B cell (primary cell): ENCODE measurements at regions not wholly inside any gene's neighbourhood (a gene's known extent, or its start where the extent isn't known, plus 50 kb on each side); places are given as distances from the start of the nearest gene placed in this dataset.

Source experiments
- ATAC-seq: fragments of 200-7000 bp; cut with Tn5 transposase; one replicate; pipeline ENCODE4 v1.10.0; 2021; ENCODE audit warnings: low read depth, mild to moderate bottlenecking, moderate number of reproducible peaks, moderate library complexity
- CTCF ChIA-PET: fragments of 350-600 bp; sonication (Branson Sonifier 250); formaldehyde crosslinking; loops from one replicate; lab custom pipeline; 2021; ENCODE audit warnings: antibody characterized with exemption, inconsistent platforms; lab: Charles Lee
- POLR2A ChIA-PET: fragments of 350-600 bp; sonication (Branson Sonifier 250); formaldehyde crosslinking; loops from one replicate; lab custom pipeline; 2021; ENCODE audit warnings: antibody characterized with exemption; lab: Charles Lee
- DNase-seq: peaks from one replicate; pipeline ENCODE4 v3.0.0; 2013
- H2AFZ ChIP-seq: 2 replicates; pipeline ENCODE4 v1.6.1; 2012; ENCODE audit warnings: mild to moderate bottlenecking, low read depth, low read length; ENCODE audit not compliant: insufficient read depth, poor library complexity, severe bottlenecking
- H3K27ac ChIP-seq, 2 donors: 1 replicate in 1 of 2; 2 replicates in 1 of 2; pipeline ENCODE4 v1.5.1; 2012 to 2013; ENCODE audit warnings: low read length in 2 of 2, mild to moderate bottlenecking in 2 of 2, moderate library complexity in 1 of 2
- H3K27me3 ChIP-seq, 4 experiments: fragments of 200-600 bp in 1 of 4; sonication (generic) in 1 of 4; replicated peaks in 1 of 4; 1 replicate in 2 of 4; 2 replicates in 2 of 4; pipeline versions ENCODE4 v1.6.1 to v1.7.0; 2013 to 2016; ENCODE audit warnings: low read length in 3 of 4, mild to moderate bottlenecking in 2 of 4, mixed read lengths in 1 of 4, moderate library complexity in 1 of 4; ENCODE audit not compliant: insufficient read depth in 4 of 4, control insufficient read depth in 3 of 4; ENCODE audit errors: control extremely low read depth in 1 of 4
- H3K36me3 ChIP-seq, 2 experiments: replicated peaks in 1 of 2; 1 replicate in 1 of 2; 2 replicates in 1 of 2; pipeline versions ENCODE4 v1.6.1 to v1.7.1; 2013; ENCODE audit warnings: low read length in 1 of 2; ENCODE audit not compliant: insufficient read depth in 2 of 2, control insufficient read depth in 1 of 2; ENCODE audit errors: control extremely low read depth in 1 of 2, extremely low read depth in 1 of 2
- H3K4me1 ChIP-seq, 2 donors: fragments of 200-600 bp in 1 of 2; sonication (generic) in 1 of 2; 1 replicate in 1 of 2; 2 replicates in 1 of 2; pipeline versions ENCODE4 v1.5.1 to v1.6.1; 2013 to 2017; ENCODE audit warnings: low read length in 2 of 2; ENCODE audit not compliant: control insufficient read depth in 2 of 2, insufficient read depth in 2 of 2
- H3K4me2 ChIP-seq: replicated peaks from 2 replicates; pipeline ENCODE3; 2012; ENCODE audit warnings: mild to moderate bottlenecking, low read depth, low read length; ENCODE audit not compliant: poor library complexity, severe bottlenecking
- H3K4me3 ChIP-seq, 5 experiments: fragments of 200-600 bp in 1 of 5; sonication (generic) in 1 of 5; 1 replicate in 3 of 5; 2 replicates in 2 of 5; pipeline versions ENCODE4 v1.5.1 to v1.7.0; 2011 to 2016; ENCODE audit warnings: low read length in 4 of 5, mild to moderate bottlenecking in 4 of 5, low read depth in 2 of 5, control low read depth in 1 of 5, moderate library complexity in 1 of 5; ENCODE audit not compliant: insufficient read depth in 1 of 5; ENCODE audit errors: control extremely low read depth in 1 of 5, extremely low read depth in 1 of 5
- H3K79me2 ChIP-seq: fragments of 200-600 bp; sonication (generic); one replicate; pipeline ENCODE4 v1.6.0; 2016; ENCODE audit warnings: low read length; ENCODE audit not compliant: control insufficient read depth, insufficient read depth
- H3K9ac ChIP-seq: fragments of 200-600 bp; sonication (generic); 2 replicates; pipeline ENCODE4 v1.6.1; 2017; ENCODE audit warnings: mild to moderate bottlenecking, low read length, moderate library complexity
- H3K9me3 ChIP-seq, 3 donors: one replicate each; pipeline versions ENCODE4 v1.6.1 to v1.7.1; 2013; ENCODE audit warnings: low read length in 2 of 3; ENCODE audit not compliant: control insufficient read depth in 2 of 3, insufficient read depth in 1 of 3; ENCODE audit errors: control extremely low read depth in 1 of 3
- H4K20me1 ChIP-seq: 2 replicates; pipeline ENCODE4 v1.6.0; 2012; ENCODE audit warnings: mild to moderate bottlenecking, low read length; ENCODE audit not compliant: insufficient read depth, control insufficient read depth, poor library complexity, severe bottlenecking
- H3K27ac Mint-ChIP-seq: one replicate; pipeline ENCODE4 v1.8.0; 2021; ENCODE audit warnings: mixed read lengths
- H3K27me3 Mint-ChIP-seq: one replicate; pipeline ENCODE4 v1.8.0; 2021; ENCODE audit warnings: mixed read lengths
- H3K4me1 Mint-ChIP-seq: one replicate; pipeline ENCODE4 v1.8.0; 2021; ENCODE audit warnings: mixed read lengths
- H3K4me3 Mint-ChIP-seq: one replicate; pipeline ENCODE4 v1.8.0; 2021; ENCODE audit warnings: mixed read lengths
- H3K9me3 Mint-ChIP-seq: one replicate; pipeline ENCODE4 v1.8.0; 2022; ENCODE audit warnings: mixed read lengths; ENCODE audit not compliant: insufficient read depth
- EZH2 ChIP-seq: IDR thresholded peaks from 2 replicates; pipeline ENCODE4 v1.6.1; 2012; ENCODE audit warnings: borderline replicate concordance, low read depth, mild to moderate bottlenecking, moderate library complexity, low read length; ENCODE audit not compliant: insufficient read depth, poor library complexity, severe bottlenecking
- WGBS: methylation state at CpG from one replicate; pipeline ENCODE4 v1.1.5; 2013; ENCODE audit warnings: missing lambda C conversion rate; ENCODE audit not compliant: insufficient coverage; 5-methylcytosine and 5-hydroxymethylcytosine counted together
- intact Hi-C: fragments of 100-400 bp; cut with micrococcal nuclease; formaldehyde crosslinking; loops from one replicate; pipeline ENCODE4 v1.10.0; 2022
- TF ChIP-seq, protein P1 (sequence below): fragments of 200-600 bp; IDR thresholded peaks from one replicate; pipeline ENCODE4 v1.8.0; 2022; ENCODE audit warnings: antibody characterized with exemption, mild to moderate bottlenecking

GRCh38 chr16:77541165-77541564 is 106.3 kb upstream of the ADAMTS18 start:
- CTCF ChIA-PET = no interaction called here
- Histone ChIP-seq H3K27me3 (peaks cover 0 to 3% (median 1%) of the 10 kb centered on the region in 4 experiments), H3K79me2 (no peaks in the 10 kb centered on the region), H3K27ac (no peak overlapping the region), H3K9ac (no peak overlapping the region), H3K4me1 (no peaks in the 10 kb centered on the region), H3K4me3 (no peak overlapping the region), H2AFZ (no peak overlapping the region), H3K4me2 (no peak overlapping the region), H3K36me3 (no peaks in the 10 kb centered on the region), H4K20me1 (no peaks in the 10 kb centered on the region), H3K9me3 (no peaks in the 10 kb centered on the region)
- intact Hi-C loops = no loop called here
- whole genome bisulfite sequencing = 56% methylated on average over 1 of the region's 3 CpGs
- no peak overlapping the region for H3K27ac Mint-ChIP-seq
- H3K4me3 Mint-ChIP-seq = no peak overlapping the region
- POLR2A ChIA-PET = no interaction called here
- DNase-seq = no peak
- peaks cover 3% of the 10 kb centered on the region for H3K27me3 Mint-ChIP-seq
- ATAC-seq = no peak
- TF ChIP-seq, protein P1, sequence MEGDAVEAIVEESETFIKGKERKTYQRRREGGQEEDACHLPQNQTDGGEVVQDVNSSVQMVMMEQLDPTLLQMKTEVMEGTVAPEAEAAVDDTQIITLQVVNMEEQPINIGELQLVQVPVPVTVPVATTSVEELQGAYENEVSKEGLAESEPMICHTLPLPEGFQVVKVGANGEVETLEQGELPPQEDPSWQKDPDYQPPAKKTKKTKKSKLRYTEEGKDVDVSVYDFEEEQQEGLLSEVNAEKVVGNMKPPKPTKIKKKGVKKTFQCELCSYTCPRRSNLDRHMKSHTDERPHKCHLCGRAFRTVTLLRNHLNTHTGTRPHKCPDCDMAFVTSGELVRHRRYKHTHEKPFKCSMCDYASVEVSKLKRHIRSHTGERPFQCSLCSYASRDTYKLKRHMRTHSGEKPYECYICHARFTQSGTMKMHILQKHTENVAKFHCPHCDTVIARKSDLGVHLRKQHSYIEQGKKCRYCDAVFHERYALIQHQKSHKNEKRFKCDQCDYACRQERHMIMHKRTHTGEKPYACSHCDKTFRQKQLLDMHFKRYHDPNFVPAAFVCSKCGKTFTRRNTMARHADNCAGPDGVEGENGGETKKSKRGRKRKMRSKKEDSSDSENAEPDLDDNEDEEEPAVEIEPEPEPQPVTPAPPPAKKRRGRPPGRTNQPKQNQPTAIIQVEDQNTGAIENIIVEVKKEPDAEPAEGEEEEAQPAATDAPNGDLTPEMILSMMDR = no peak
- TF ChIP-seq EZH2 = no peak
- no peaks in the 10 kb centered on the region for H3K4me1 Mint-ChIP-seq
- no peaks in the 10 kb centered on the region for H3K9me3 Mint-ChIP-seq

GRCh38 chr16:77548151-77548550 is 113.3 kb upstream of the ADAMTS18 start:
- Mint-ChIP-seq H3K27me3 (peaks cover 23% of the 10 kb centered on the region), H3K27ac (no peak overlapping the region), H3K4me3 (no peak overlapping the region), H3K4me1 (no peaks in the 10 kb centered on the region), H3K9me3 (no peaks in the 10 kb centered on the region)
- DNase-seq = no peak
- intact Hi-C loops = no loop called here
- Histone ChIP-seq H3K4me3 (no peak overlapping the region), H3K9ac (no peak overlapping the region), H3K27me3 (peaks cover 0 to 2% (median 0%) of the 10 kb centered on the region in 4 experiments), H3K4me2 (no peak overlapping the region), H3K4me1 (no peaks in the 10 kb centered on the region), H2AFZ (no peak overlapping the region), H4K20me1 (no peaks in the 10 kb centered on the region), H3K27ac (no peak overlapping the region), H3K36me3 (no peaks in the 10 kb centered on the region), H3K9me3 (no peaks in the 10 kb centered on the region), H3K79me2 (no peaks in the 10 kb centered on the region)
- WGBS = 88% methylated on average over 2 of the region's 4 CpGs
- no peak for ATAC-seq
- no peak for TF ChIP-seq EZH2
- CTCF ChIA-PET = no interaction called here
- POLR2A ChIA-PET = no interaction called here
